HG03442 (cell line): ENCODE measurements at regions not wholly inside any gene's neighbourhood (a gene's known extent, or its start where the extent isn't known, plus 50 kb on each side); places are given as distances from the start of the nearest gene placed in this dataset.
A peak's percentile ranks its signal among the peaks of the same experiment; 100 is the strongest.

Experiments
- ATAC-seq: cut with Tn5 transposase; IDR thresholded peaks from one replicate; pipeline ENCODE4 v1.9.1; 2021; ENCODE audit warnings: mild to moderate bottlenecking, moderate library complexity; ENCODE audit not compliant: unreplicated experiment

- no peak for ATAC-seq
Measured at GRCh38 chr1:232452117-232452516, 177.8 kb downstream of the SIPA1L2 start.

- ATAC-seq, result no peak
Measured at GRCh38 chr1:232451506-232451905, 178.4 kb downstream of the SIPA1L2 start.

GRCh38 chr1:232450615-232451014, 179.3 kb downstream of the SIPA1L2 start:
- no peak for ATAC-seq

GRCh38 chr1:232447125-232447524, 182.8 kb downstream of the SIPA1L2 start:
- ATAC-seq, result no peak

- no peak for ATAC-seq
Measured at GRCh38 chr1:232445361-232446106, 184.4 kb downstream of the SIPA1L2 start.

GRCh38 chr1:232443372-232443771, 186.6 kb downstream of the SIPA1L2 start:
- ATAC-seq, result no peak

GRCh38 chr1:232441036-232441411, 188.9 kb downstream of the SIPA1L2 start:
- no peak for ATAC-seq

- ATAC-seq, result peak; percentile 52
Measured at GRCh38 chr1:232440325-232441035, 189.5 kb downstream of the SIPA1L2 start.

- no peak for ATAC-seq
Measured at GRCh38 chr1:232439011-232439410, 190.9 kb downstream of the SIPA1L2 start.

- no peak for ATAC-seq
Measured at GRCh38 chr1:232438476-232438875, 191.5 kb downstream of the SIPA1L2 start.

- ATAC-seq, result no peak
Measured at GRCh38 chr1:232437510-232437909, 192.4 kb downstream of the SIPA1L2 start.

GRCh38 chr1:232435729-232436128, 194.2 kb downstream of the SIPA1L2 start:
- no peak for ATAC-seq

GRCh38 chr1:232432313-232432712, 197.6 kb downstream of the SIPA1L2 start:
- ATAC-seq, result no peak

GRCh38 chr1:232431748-232432147, 198.2 kb downstream of the SIPA1L2 start:
- no peak for ATAC-seq

- no peak for ATAC-seq
Measured at GRCh38 chr1:232431326-232431725, 198.6 kb downstream of the SIPA1L2 start.

- no peak for ATAC-seq
Measured at GRCh38 chr1:232430467-232430866, 199.5 kb downstream of the SIPA1L2 start.

- ATAC-seq, result no peak
Measured at GRCh38 chr1:232428786-232429530, 201.0 kb downstream of the SIPA1L2 start.

GRCh38 chr1:232428036-232428645, 201.8 kb downstream of the SIPA1L2 start:
- ATAC-seq, result no peak

- ATAC-seq, result no peak
Measured at GRCh38 chr1:232426801-232427200, 203.1 kb downstream of the SIPA1L2 start.

- no peak for ATAC-seq
Measured at GRCh38 chr1:232425421-232425820, 204.5 kb downstream of the SIPA1L2 start.

- ATAC-seq, result no peak
Measured at GRCh38 chr1:232423591-232423990, 206.3 kb downstream of the SIPA1L2 start.
